GM23338 (cell line): ENCODE measurements at regions not wholly inside any gene's neighbourhood (a gene's known extent, or its start where the extent isn't known, plus 50 kb on each side); places are given as distances from the start of the nearest gene placed in this dataset.

Experiments
- ATAC-seq: fragments of 200-7000 bp; cut with Tn5 transposase; 3 replicates; pipeline ENCODE4 v1.9.1; 2020
- DNase-seq: peaks from one replicate; pipeline ENCODE4 v3.0.0-alpha.2; 2015; ENCODE audit warnings: low spot score
- H2AFZ ChIP-seq: fragments of 200-600 bp; sonication (generic); 2 replicates; pipeline ENCODE4 v1.8.0; 2016; ENCODE audit warnings: antibody characterized with exemption, mild to moderate bottlenecking, moderate library complexity
- H3F3A ChIP-seq: fragments of 200-600 bp; sonication (generic); replicated peaks from 2 replicates; pipeline ENCODE4 v1.8.0; 2017; ENCODE audit warnings: antibody characterized with exemption, mixed run types, low read depth
- H3K27ac ChIP-seq: fragments of 200-600 bp; sonication (generic); 2 replicates; pipeline ENCODE4 v1.6.1; 2016; ENCODE audit warnings: low read depth
- H3K27me3 ChIP-seq: fragments of 200-600 bp; sonication (generic); 2 replicates; pipeline ENCODE4 v1.8.0; 2016; ENCODE audit warnings: mild to moderate bottlenecking, mixed run types, moderate library complexity; ENCODE audit not compliant: insufficient read depth
- H3K36me3 ChIP-seq: fragments of 200-600 bp; sonication (generic); 2 replicates; pipeline ENCODE4 v1.8.0; 2016; ENCODE audit warnings: mild to moderate bottlenecking; ENCODE audit not compliant: insufficient read depth
- H3K4me1 ChIP-seq: fragments of 200-600 bp; sonication (generic); 2 replicates; pipeline ENCODE4 v1.8.0; 2016; ENCODE audit warnings: mild to moderate bottlenecking, moderate library complexity; ENCODE audit not compliant: insufficient read depth
- H3K4me2 ChIP-seq: fragments of 200-600 bp; sonication (generic); 2 replicates; pipeline ENCODE4 v1.7.1; 2017; ENCODE audit warnings: mixed run types
- H3K4me3 ChIP-seq: fragments of 200-600 bp; sonication (generic); 2 replicates; pipeline ENCODE4 v1.6.1; 2016; ENCODE audit warnings: mixed run types
- H3K79me2 ChIP-seq: fragments of 200-600 bp; sonication (generic); replicated peaks from 2 replicates; pipeline ENCODE4 v1.8.0; 2017; ENCODE audit warnings: mild to moderate bottlenecking; ENCODE audit not compliant: insufficient read depth
- H3K9me2 ChIP-seq: fragments of 200-600 bp; sonication (generic); 2 replicates; pipeline ENCODE4 v1.8.0; 2017; ENCODE audit not compliant: insufficient read depth
- H4K20me1 ChIP-seq: fragments of 200-600 bp; sonication (generic); replicated peaks from 2 replicates; pipeline ENCODE4 v1.8.0; 2017; ENCODE audit warnings: mild to moderate bottlenecking; ENCODE audit not compliant: insufficient read depth
- H3K27ac Mint-ChIP-seq: 2 replicates; pipeline ENCODE4 v1.8.0; 2020; ENCODE audit warnings: inconsistent platforms, mild to moderate bottlenecking, moderate library complexity, mixed read lengths
- H3K27me3 Mint-ChIP-seq: 3 replicates; pipeline ENCODE4 v1.8.0; 2022; ENCODE audit warnings: low read depth, mild to moderate bottlenecking, moderate library complexity, mixed read lengths, inconsistent platforms; ENCODE audit not compliant: insufficient read depth, poor library complexity
- H3K36me3 Mint-ChIP-seq: 3 replicates; pipeline ENCODE4 v1.8.0; 2021; ENCODE audit warnings: low read depth, mild to moderate bottlenecking, inconsistent platforms, moderate library complexity, mixed read lengths
- H3K4me1 Mint-ChIP-seq: 3 replicates; pipeline ENCODE4 v1.8.0; 2020; ENCODE audit warnings: mild to moderate bottlenecking, inconsistent platforms, mixed read lengths
- H3K4me3 Mint-ChIP-seq: 3 replicates; pipeline ENCODE4 v1.8.0; 2021; ENCODE audit warnings: moderate library complexity, mild to moderate bottlenecking, inconsistent platforms, mixed read lengths
- H3K9me3 Mint-ChIP-seq: 3 replicates; pipeline ENCODE4 v1.8.0; 2020; ENCODE audit warnings: moderate library complexity, mild to moderate bottlenecking, inconsistent platforms, mixed read lengths
- EZH2 ChIP-seq: fragments of 200-600 bp; sonication (generic); IDR thresholded peaks from one replicate; pipeline ENCODE4 v1.8.0; 2017; ENCODE audit warnings: antibody characterized with exemption, mild to moderate bottlenecking, low read depth; ENCODE audit not compliant: unreplicated experiment
- EZH2phosphoT487 ChIP-seq: fragments of 200-600 bp; sonication (generic); IDR thresholded peaks from one replicate; pipeline ENCODE4 v1.8.1; 2018; ENCODE audit warnings: antibody characterized with exemption; ENCODE audit not compliant: unreplicated experiment
- JUNB ChIP-seq: IDR thresholded peaks from one replicate; pipeline ENCODE4 v1.6.1; 2016; ENCODE audit warnings: antibody characterized with exemption; ENCODE audit not compliant: unreplicated experiment
- POLR2AphosphoS5 ChIP-seq: IDR thresholded peaks from 2 replicates; pipeline ENCODE4 v1.6.1; 2016; ENCODE audit warnings: antibody characterized with exemption, low read depth
- STAT1 ChIP-seq: IDR thresholded peaks from one replicate; pipeline ENCODE4 v1.6.1; 2016; ENCODE audit warnings: antibody characterized with exemption; ENCODE audit not compliant: unreplicated experiment
- ZNF114 ChIP-seq: fragments of 250-450 bp; sonication (Bioruptor Pico); IDR thresholded peaks from 2 replicates; pipeline ENCODE4 v1.5.0; 2020; ENCODE audit warnings: mild to moderate bottlenecking, moderate library complexity
- ZNF331 ChIP-seq: fragments of 250-450 bp; sonication (Bioruptor Pico); IDR thresholded peaks from 2 replicates; pipeline ENCODE4 v1.5.0; 2020; ENCODE audit warnings: low read depth, mild to moderate bottlenecking, moderate library complexity
- TF ChIP-seq, protein P1 (sequence below), 2 experiments: fragments of 200-600 bp in 1 of 2; sonication (generic) in 1 of 2; conservative IDR thresholded peaks; 2 replicates each; pipeline versions ENCODE4 v1.5.1 to v1.6.1; 2016 to 2017; ENCODE audit warnings: antibody characterized with exemption in 2 of 2, low read depth in 2 of 2, mild to moderate bottlenecking in 2 of 2, moderate library complexity in 1 of 2
- TF ChIP-seq, protein P2 (sequence below): IDR thresholded peaks from 2 replicates; pipeline ENCODE4 v1.6.1; 2016; ENCODE audit warnings: antibody characterized with exemption

DNA sequence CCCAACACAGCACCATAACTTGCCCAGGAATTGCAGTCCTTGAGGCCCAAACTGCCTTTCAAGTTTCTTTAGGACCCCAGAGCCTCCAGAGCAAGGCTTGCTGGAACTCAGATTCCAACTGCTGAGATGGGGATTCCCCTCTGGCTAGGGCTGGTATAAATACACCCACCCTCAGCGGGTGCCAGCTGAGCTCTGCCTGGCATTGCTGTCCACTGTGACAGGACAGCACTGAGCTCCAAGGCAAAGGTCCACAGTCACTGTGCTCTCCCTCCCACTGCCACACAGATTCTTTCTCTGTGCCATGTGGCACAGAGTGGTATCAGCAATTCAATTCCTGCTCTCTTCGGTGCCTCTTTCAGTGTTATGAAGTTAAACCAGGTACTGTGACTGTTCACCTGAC lies 304.2 kb upstream of the LMCD1 start (continued):
- TF ChIP-seq, protein P1, sequence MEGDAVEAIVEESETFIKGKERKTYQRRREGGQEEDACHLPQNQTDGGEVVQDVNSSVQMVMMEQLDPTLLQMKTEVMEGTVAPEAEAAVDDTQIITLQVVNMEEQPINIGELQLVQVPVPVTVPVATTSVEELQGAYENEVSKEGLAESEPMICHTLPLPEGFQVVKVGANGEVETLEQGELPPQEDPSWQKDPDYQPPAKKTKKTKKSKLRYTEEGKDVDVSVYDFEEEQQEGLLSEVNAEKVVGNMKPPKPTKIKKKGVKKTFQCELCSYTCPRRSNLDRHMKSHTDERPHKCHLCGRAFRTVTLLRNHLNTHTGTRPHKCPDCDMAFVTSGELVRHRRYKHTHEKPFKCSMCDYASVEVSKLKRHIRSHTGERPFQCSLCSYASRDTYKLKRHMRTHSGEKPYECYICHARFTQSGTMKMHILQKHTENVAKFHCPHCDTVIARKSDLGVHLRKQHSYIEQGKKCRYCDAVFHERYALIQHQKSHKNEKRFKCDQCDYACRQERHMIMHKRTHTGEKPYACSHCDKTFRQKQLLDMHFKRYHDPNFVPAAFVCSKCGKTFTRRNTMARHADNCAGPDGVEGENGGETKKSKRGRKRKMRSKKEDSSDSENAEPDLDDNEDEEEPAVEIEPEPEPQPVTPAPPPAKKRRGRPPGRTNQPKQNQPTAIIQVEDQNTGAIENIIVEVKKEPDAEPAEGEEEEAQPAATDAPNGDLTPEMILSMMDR (conservative IDR thresholded peaks at IDR 0.05; ENCODE audit: low read depth in 2 of 2): no peak
- TF ChIP-seq ZNF331 (CRISPR knock-in tag): no peak
- no peak for TF ChIP-seq ZNF114 (CRISPR knock-in tag)
- no peak for TF ChIP-seq EZH2phosphoT487
- no peak for TF ChIP-seq STAT1
- TF ChIP-seq, protein P2, sequence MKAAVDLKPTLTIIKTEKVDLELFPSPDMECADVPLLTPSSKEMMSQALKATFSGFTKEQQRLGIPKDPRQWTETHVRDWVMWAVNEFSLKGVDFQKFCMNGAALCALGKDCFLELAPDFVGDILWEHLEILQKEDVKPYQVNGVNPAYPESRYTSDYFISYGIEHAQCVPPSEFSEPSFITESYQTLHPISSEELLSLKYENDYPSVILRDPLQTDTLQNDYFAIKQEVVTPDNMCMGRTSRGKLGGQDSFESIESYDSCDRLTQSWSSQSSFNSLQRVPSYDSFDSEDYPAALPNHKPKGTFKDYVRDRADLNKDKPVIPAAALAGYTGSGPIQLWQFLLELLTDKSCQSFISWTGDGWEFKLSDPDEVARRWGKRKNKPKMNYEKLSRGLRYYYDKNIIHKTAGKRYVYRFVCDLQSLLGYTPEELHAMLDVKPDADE: no peak

- Histone ChIP-seq H4K20me1 (no peaks in the 10 kb centered on the region), H3K27ac (no peak overlapping the region), H3F3A (no peaks in the 10 kb centered on the region), H3K9me2 (peaks cover 9% of the 10 kb centered on the region; the same call in 1 of the 2 replicates), H3K36me3 (no peaks in the 10 kb centered on the region), H3K4me1 (no peaks in the 10 kb centered on the region), H3K79me2 (no peaks in the 10 kb centered on the region), H2AFZ (no peak overlapping the region), H3K27me3 (no peaks in the 10 kb centered on the region), H3K4me3 (no peak overlapping the region), H3K4me2 (no peak overlapping the region)
- Mint-ChIP-seq H3K4me3 (no peak overlapping the region), H3K27me3 (peaks cover 4% of the 10 kb centered on the region), H3K4me1 (no peaks in the 10 kb centered on the region), H3K27ac (no peak overlapping the region), H3K9me3 (no peaks in the 10 kb centered on the region), H3K36me3 (no peaks in the 10 kb centered on the region)
- DNase-seq: no peak
- no peak for ATAC-seq
- no peak for TF ChIP-seq EZH2
Measured at GRCh38 chr3:8198605-8199004, 303.0 kb upstream of the LMCD1 start.

DNA sequence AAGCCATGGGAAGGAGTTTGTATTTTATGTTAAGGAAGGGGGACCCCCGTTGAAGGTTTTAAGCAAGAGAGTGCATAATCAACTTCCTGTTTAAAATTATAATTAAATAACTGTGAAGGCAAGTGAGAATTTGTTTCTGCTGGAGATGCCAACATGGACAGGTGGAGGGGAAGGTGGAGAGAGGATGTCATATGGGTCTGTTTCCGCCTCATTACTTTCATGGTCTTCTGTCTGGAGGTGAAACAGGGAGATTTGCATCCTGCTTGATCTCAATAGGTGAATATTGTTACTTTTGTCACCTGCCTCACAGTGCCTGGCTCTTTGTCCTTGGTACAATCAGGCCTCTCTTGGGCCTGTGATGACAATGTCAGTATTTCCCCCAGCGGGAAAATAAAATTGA lies 300.6 kb upstream of the LMCD1 start:
- Mint-ChIP-seq H3K27me3 (peaks cover 6% of the 10 kb centered on the region), H3K27ac (no peak overlapping the region), H3K9me3 (no peaks in the 10 kb centered on the region), H3K4me3 (no peak overlapping the region), H3K36me3 (no peaks in the 10 kb centered on the region), H3K4me1 (no peaks in the 10 kb centered on the region; the same call in 2 of the 3 replicates)
- Histone ChIP-seq H3K27me3 (no peaks in the 10 kb centered on the region), H3K79me2 (no peaks in the 10 kb centered on the region), H3K36me3 (no peaks in the 10 kb centered on the region), H3K4me2 (no peak overlapping the region), H3K4me1 (no peaks in the 10 kb centered on the region), H3K9me2 (peaks cover 12% of the 10 kb centered on the region), H3K27ac (no peak overlapping the region), H3F3A (no peaks in the 10 kb centered on the region), H2AFZ (no peak overlapping the region), H4K20me1 (no peaks in the 10 kb centered on the region), H3K4me3 (no peak overlapping the region)
- ATAC-seq (no peak), DNase-seq (no peak)
- TF ChIP-seq JUNB (no peak), ZNF331 (CRISPR knock-in tag) (no peak), POLR2AphosphoS5 (no peak), STAT1 (no peak)
- TF ChIP-seq, protein P1 (conservative IDR thresholded peaks at IDR 0.05; ENCODE audit: low read depth in 2 of 2): no peak
